Mesothelial cell of epicardium (in vitro differentiated cells): ENCODE measurements at regions not wholly inside any gene's neighbourhood (a gene's known extent, or its start where the extent isn't known, plus 50 kb on each side); places are given as distances from the start of the nearest gene placed in this dataset.

Experiments
- DNase-seq, 2 experiments: peaks; one replicate each; pipeline ENCODE4 v3.0.0; 2021; ENCODE audit warnings: low spot score in 2 of 2; ENCODE audit not compliant: unreplicated experiment in 2 of 2
- H3K27ac Mint-ChIP-seq: 2 replicates; pipeline ENCODE4 v1.8.0; 2021; ENCODE audit warnings: mixed read lengths
- H3K27me3 Mint-ChIP-seq: 2 replicates; pipeline ENCODE4 v1.8.0; 2021; ENCODE audit warnings: low read depth, mixed read lengths
- H3K36me3 Mint-ChIP-seq: 2 replicates; pipeline ENCODE4 v1.8.0; 2021; ENCODE audit warnings: mixed read lengths
- H3K4me1 Mint-ChIP-seq: 2 replicates; pipeline ENCODE4 v1.8.0; 2021; ENCODE audit warnings: mixed read lengths
- H3K4me3 Mint-ChIP-seq: 2 replicates; pipeline ENCODE4 v1.8.0; 2021; ENCODE audit warnings: mild to moderate bottlenecking, moderate library complexity, mixed read lengths
- H3K9me3 Mint-ChIP-seq: 2 replicates; pipeline ENCODE4 v1.8.0; 2021; ENCODE audit warnings: mixed read lengths
- CTCF ChIP-seq: fragments of 200-600 bp; sonication (generic); IDR thresholded peaks from one replicate; pipeline ENCODE4 v1.5.0; 2021; ENCODE audit warnings: antibody characterized with exemption; ENCODE audit not compliant: unreplicated experiment

DNA sequence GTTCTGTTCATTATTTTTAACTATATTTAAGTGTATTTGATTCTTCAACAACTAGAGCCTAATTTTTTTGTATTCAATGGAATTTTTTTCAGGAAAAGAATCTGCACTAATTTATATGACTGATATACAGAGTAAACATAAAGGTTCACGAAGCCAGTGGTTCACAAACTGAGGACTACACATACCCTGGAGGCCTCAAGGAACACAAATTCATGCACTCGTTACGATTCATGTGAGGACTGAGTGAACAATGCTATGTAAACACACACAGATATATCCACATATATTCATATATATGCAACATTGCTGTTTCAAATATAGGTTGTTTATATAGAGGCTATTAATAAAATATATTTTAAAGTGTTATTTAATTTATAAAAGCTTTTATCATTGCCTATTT lies 137.8 kb downstream of the PHLDA1 start:
- Mint-ChIP-seq H3K27ac (no peak overlapping the region), H3K9me3 (no peaks in the 10 kb centered on the region), H3K36me3 (no peaks in the 10 kb centered on the region), H3K27me3 (no peaks in the 10 kb centered on the region), H3K4me3 (no peak overlapping the region), H3K4me1 (peaks cover 45% of the 10 kb centered on the region)
- TF ChIP-seq CTCF, result no peak
- no peak for DNase-seq

GRCh38 chr12:75892731-75893408 lies 138.7 kb downstream of the PHLDA1 start:
- Mint-ChIP-seq H3K4me3 (no peak overlapping the region), H3K27ac (peak overlapping the region; percentile 31), H3K9me3 (no peaks in the 10 kb centered on the region), H3K4me1 (peaks cover 48% of the 10 kb centered on the region), H3K27me3 (no peaks in the 10 kb centered on the region), H3K36me3 (no peaks in the 10 kb centered on the region)
- TF ChIP-seq CTCF, result no peak
- no peak for DNase-seq

DNA sequence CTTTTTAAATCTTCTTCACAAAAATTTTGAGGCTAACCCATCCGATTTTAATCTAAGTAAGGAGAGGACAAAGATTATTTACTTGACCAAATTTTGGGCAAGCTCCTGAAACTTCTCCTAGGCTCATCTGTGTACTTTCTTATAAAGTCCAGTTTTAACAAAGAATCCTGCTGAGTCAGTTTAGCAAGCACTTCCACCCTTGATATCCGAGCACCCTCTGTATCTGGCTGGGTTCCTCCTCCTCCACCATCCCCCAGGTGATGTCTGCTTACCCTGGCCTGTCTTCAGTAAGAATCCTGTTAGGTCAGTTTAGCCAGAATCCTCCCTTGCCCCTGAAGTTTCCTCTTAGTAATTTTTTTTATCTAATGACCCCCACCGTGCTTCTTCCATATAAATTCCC lies 140.5 kb downstream of the PHLDA1 start:
- Mint-ChIP-seq H3K27ac (peak overlapping the region; percentile 10), H3K27me3 (no peaks in the 10 kb centered on the region), H3K4me3 (no peak overlapping the region), H3K4me1 (peaks cover 48% of the 10 kb centered on the region), H3K36me3 (no peaks in the 10 kb centered on the region), H3K9me3 (no peaks in the 10 kb centered on the region)
- no peak for DNase-seq
- TF ChIP-seq CTCF, result no peak

- Mint-ChIP-seq H3K9me3 (no peaks in the 10 kb centered on the region), H3K36me3 (no peaks in the 10 kb centered on the region), H3K27ac (no peak overlapping the region), H3K4me3 (no peak overlapping the region), H3K4me1 (peaks cover 48% of the 10 kb centered on the region), H3K27me3 (no peaks in the 10 kb centered on the region)
- no peak for TF ChIP-seq CTCF
- no peak for DNase-seq
Measured at GRCh38 chr12:75890660-75891059, 140.9 kb downstream of the PHLDA1 start.

DNA sequence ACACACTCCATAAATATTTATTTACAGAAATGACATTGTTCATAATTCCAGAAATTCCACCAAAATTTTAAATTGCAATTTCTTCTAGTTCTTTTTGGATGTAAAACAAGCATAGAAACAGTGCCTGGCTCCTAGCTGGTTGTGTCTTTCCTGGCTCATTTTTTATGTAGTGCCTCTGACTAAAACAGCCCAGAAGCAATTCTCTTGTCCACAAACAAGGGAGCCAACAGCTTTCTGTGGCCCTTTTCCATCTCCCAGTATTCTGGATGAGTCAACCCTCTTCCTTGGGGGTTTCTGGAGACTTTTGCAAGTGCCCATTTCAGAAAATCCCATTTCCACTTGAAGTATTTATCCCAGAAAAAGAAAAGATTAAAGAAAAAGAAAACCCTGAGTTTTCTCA lies 141.4 kb downstream of the PHLDA1 start:
- Mint-ChIP-seq H3K36me3 (no peaks in the 10 kb centered on the region), H3K9me3 (no peaks in the 10 kb centered on the region), H3K27me3 (no peaks in the 10 kb centered on the region), H3K4me3 (no peak overlapping the region), H3K27ac (no peak overlapping the region), H3K4me1 (peaks cover 48% of the 10 kb centered on the region)
- DNase-seq, result no peak
- TF ChIP-seq CTCF, result no peak
